Body of pancreas (tissue), 4 donors: ENCODE measurements at regions not wholly inside any gene's neighbourhood (a gene's known extent, or its start where the extent isn't known, plus 50 kb on each side); places are given as distances from the start of the nearest gene placed in this dataset.

Experiments
- POLR2A ChIP-seq, 3 donors: fragments of 450-650 bp; IDR thresholded peaks; one replicate each; pipeline ENCODE4 v1.6.1; 2016; ENCODE audit warnings: antibody characterized with exemption in 3 of 3, mild to moderate bottlenecking in 2 of 3
- TF ChIP-seq, protein P1 (sequence below), 7 experiments: fragments of 450-650 bp in 4 of 7; fragments of 200-600 bp in 3 of 7; sonication (generic) in 3 of 7; IDR thresholded peaks; one replicate each; pipeline ENCODE4 v1.5.1; 2016 to 2019; ENCODE audit warnings: antibody characterized with exemption in 7 of 7

- TF ChIP-seq, protein P1, sequence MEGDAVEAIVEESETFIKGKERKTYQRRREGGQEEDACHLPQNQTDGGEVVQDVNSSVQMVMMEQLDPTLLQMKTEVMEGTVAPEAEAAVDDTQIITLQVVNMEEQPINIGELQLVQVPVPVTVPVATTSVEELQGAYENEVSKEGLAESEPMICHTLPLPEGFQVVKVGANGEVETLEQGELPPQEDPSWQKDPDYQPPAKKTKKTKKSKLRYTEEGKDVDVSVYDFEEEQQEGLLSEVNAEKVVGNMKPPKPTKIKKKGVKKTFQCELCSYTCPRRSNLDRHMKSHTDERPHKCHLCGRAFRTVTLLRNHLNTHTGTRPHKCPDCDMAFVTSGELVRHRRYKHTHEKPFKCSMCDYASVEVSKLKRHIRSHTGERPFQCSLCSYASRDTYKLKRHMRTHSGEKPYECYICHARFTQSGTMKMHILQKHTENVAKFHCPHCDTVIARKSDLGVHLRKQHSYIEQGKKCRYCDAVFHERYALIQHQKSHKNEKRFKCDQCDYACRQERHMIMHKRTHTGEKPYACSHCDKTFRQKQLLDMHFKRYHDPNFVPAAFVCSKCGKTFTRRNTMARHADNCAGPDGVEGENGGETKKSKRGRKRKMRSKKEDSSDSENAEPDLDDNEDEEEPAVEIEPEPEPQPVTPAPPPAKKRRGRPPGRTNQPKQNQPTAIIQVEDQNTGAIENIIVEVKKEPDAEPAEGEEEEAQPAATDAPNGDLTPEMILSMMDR (IDR thresholded peaks at IDR 0.05): no peak
- TF ChIP-seq POLR2A (IDR thresholded peaks at IDR 0.05): no peak
Observed at GRCh38 chr10:83574770-83575169, 564.5 kb upstream of the GHITM start.
